Neural cell (in vitro differentiated cells): ENCODE measurements at regions not wholly inside any gene's neighbourhood (a gene's known extent, or its start where the extent isn't known, plus 50 kb on each side); places are given as distances from the start of the nearest gene placed in this dataset.

ENCODE experiments used
- CTCF ChIP-seq: fragments of 450-650 bp; IDR thresholded peaks from 2 replicates; pipeline ENCODE4 v1.5.1; 2014; ENCODE audit warnings: antibody characterized with exemption, mild to moderate bottlenecking, moderate library complexity; ENCODE audit not compliant: poor library complexity, severe bottlenecking
- EP300 ChIP-seq: fragments of 450-650 bp; conservative IDR thresholded peaks from 2 replicates; pipeline ENCODE4 v1.6.1; 2014; ENCODE audit warnings: antibody characterized with exemption, mild to moderate bottlenecking, moderate library complexity; ENCODE audit not compliant: poor library complexity, severe bottlenecking
- EZH2 ChIP-seq: fragments of 200-600, 300-800 bp; shearing (Covaris generic), sonication (generic); IDR thresholded peaks from 2 replicates; pipeline ENCODE4 v1.6.1; 2014; ENCODE audit warnings: antibody characterized with exemption, low read length, borderline replicate concordance, mild to moderate bottlenecking; ENCODE audit not compliant: insufficient read depth, poor library complexity, severe bottlenecking
- MXI1 ChIP-seq: fragments of 450-650 bp; conservative IDR thresholded peaks from 2 replicates; pipeline ENCODE4 v1.6.1; 2014; ENCODE audit warnings: antibody characterized with exemption, mild to moderate bottlenecking; ENCODE audit not compliant: poor library complexity, severe bottlenecking
- POLR2AphosphoS5 ChIP-seq: IDR thresholded peaks from 2 replicates; pipeline ENCODE4 v1.6.1; 2012
- RAD21 ChIP-seq: fragments of 450-650 bp; conservative IDR thresholded peaks from 2 replicates; pipeline ENCODE4 v1.6.1; 2014; ENCODE audit warnings: antibody characterized with exemption, mild to moderate bottlenecking, moderate library complexity
- TAF1 ChIP-seq: IDR thresholded peaks from 2 replicates; pipeline ENCODE4 v1.6.1; 2012; ENCODE audit warnings: low read depth

GRCh38 chr16:74049027-74049426 lies 247.6 kb upstream of the PSMD7 start:
- TF ChIP-seq CTCF (no peak), TAF1 (no peak), POLR2AphosphoS5 (no peak), EZH2 (no peak), EP300 (no peak), MXI1 (no peak), RAD21 (no peak)
